ENCODE measurements at regions not wholly inside any gene's neighbourhood (a gene's known extent, or its start where the extent isn't known, plus 50 kb on each side); places are given as distances from the start of the nearest gene placed in this dataset.

GRCh38 chr10:131656009-131656408 lies 244.8 kb upstream of the PPP2R2D start:
- H3K9me3 ChIP-seq (ENCODE audit: control insufficient read depth, low read depth, low read length): no peaks in the 10 kb centered on the region
- no CpG with 5 or more reads among the region's 7 CpGs for WGBS (ENCODE audit: insufficient coverage, low lambda C conversion rate)
- no peak for DNase-seq
- H3K4me1 ChIP-seq (ENCODE audit: control insufficient read depth, insufficient read depth, low read length): no peaks in the 10 kb centered on the region
- H3K27me3 ChIP-seq (ENCODE audit: control insufficient read depth, insufficient read depth, low read length): peaks cover 19% of the 10 kb centered on the region
- no peak overlapping the region for H3K27ac ChIP-seq (ENCODE audit: low read length)
- no peaks in the 10 kb centered on the region for H3K36me3 ChIP-seq (ENCODE audit: control insufficient read depth, insufficient read depth, low read length)
- H3K4me3 ChIP-seq (ENCODE audit: low read length): no peak overlapping the region

- Histone ChIP-seq H3K27ac (ENCODE audit: low read length) (no peak overlapping the region), H3K4me3 (ENCODE audit: low read length) (no peak overlapping the region), H3K9me3 (ENCODE audit: control insufficient read depth, low read depth, low read length) (no peaks in the 10 kb centered on the region), H3K27me3 (ENCODE audit: control insufficient read depth, insufficient read depth, low read length) (peaks cover 19% of the 10 kb centered on the region), H3K36me3 (ENCODE audit: control insufficient read depth, insufficient read depth, low read length) (no peaks in the 10 kb centered on the region), H3K4me1 (ENCODE audit: control insufficient read depth, insufficient read depth, low read length) (no peaks in the 10 kb centered on the region)
- DNase-seq: no peak
- WGBS (ENCODE audit: insufficient coverage, low lambda C conversion rate): no CpG with 5 or more reads among the region's 9 CpGs
Observed at GRCh38 chr10:131656431-131656841, 244.4 kb upstream of the PPP2R2D start.

GRCh38 chr10:131657318-131657984 lies 243.4 kb upstream of the PPP2R2D start:
- Histone ChIP-seq H3K4me3 (ENCODE audit: low read length) (no peak overlapping the region), H3K27me3 (ENCODE audit: control insufficient read depth, insufficient read depth, low read length) (peaks cover 9% of the 10 kb centered on the region), H3K27ac (ENCODE audit: low read length) (no peak overlapping the region), H3K36me3 (ENCODE audit: control insufficient read depth, insufficient read depth, low read length) (no peaks in the 10 kb centered on the region), H3K9me3 (ENCODE audit: control insufficient read depth, low read depth, low read length) (no peaks in the 10 kb centered on the region), H3K4me1 (ENCODE audit: control insufficient read depth, insufficient read depth, low read length) (no peaks in the 10 kb centered on the region)
- no peak for DNase-seq
- no CpG with 5 or more reads among the region's 16 CpGs for WGBS (ENCODE audit: insufficient coverage, low lambda C conversion rate)

- DNase-seq: no peak
- Histone ChIP-seq H3K4me3 (ENCODE audit: low read length) (no peak overlapping the region), H3K27me3 (ENCODE audit: control insufficient read depth, insufficient read depth, low read length) (peaks cover 4% of the 10 kb centered on the region), H3K4me1 (ENCODE audit: control insufficient read depth, insufficient read depth, low read length) (no peaks in the 10 kb centered on the region), H3K36me3 (ENCODE audit: control insufficient read depth, insufficient read depth, low read length) (no peaks in the 10 kb centered on the region), H3K9me3 (ENCODE audit: control insufficient read depth, low read depth, low read length) (no peaks in the 10 kb centered on the region), H3K27ac (ENCODE audit: low read length) (no peak overlapping the region)
- no CpG with 5 or more reads among the region's 9 CpGs for WGBS (ENCODE audit: insufficient coverage, low lambda C conversion rate)
Observed at GRCh38 chr10:131657985-131658330, 242.8 kb upstream of the PPP2R2D start.

DNA sequence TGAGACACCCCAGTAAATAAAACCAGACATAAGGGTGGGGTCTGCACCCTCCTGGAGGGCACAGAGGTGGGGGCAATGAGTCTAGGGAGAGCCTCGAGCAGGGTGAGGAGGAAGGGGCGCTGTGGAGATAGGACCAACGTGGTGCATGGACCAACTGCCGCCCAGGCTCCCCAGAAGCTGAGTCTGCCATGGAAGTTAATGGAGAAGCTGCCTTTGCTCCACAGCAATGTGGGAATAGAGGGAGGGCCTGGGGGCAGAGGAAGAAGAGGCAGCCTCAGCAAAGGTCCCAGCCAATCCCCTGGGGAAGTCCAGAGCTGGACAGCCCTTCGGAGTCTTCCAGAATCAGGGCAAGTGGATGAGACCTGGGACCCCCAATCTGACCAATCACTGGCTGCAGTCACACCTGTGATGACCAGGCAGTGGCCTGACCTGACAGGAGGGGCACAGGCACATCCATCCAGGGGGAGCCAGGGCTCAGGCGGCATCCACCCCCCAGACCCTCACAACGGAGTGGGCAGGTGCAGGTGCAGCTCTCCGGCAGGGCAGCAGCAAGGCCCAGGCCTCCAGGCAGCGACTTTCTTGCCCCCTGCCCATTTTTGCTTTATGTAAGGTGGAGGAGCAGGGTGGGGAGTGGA lies 242.2 kb upstream of the PPP2R2D start:
- Histone ChIP-seq H3K36me3 (ENCODE audit: control insufficient read depth, insufficient read depth, low read length) (no peaks in the 10 kb centered on the region), H3K27me3 (ENCODE audit: control insufficient read depth, insufficient read depth, low read length) (no peaks in the 10 kb centered on the region), H3K27ac (ENCODE audit: low read length) (no peak overlapping the region), H3K9me3 (ENCODE audit: control insufficient read depth, low read depth, low read length) (no peaks in the 10 kb centered on the region), H3K4me1 (ENCODE audit: control insufficient read depth, insufficient read depth, low read length) (no peaks in the 10 kb centered on the region), H3K4me3 (ENCODE audit: low read length) (no peak overlapping the region)
- no peak for DNase-seq
- no CpG with 5 or more reads among the region's 9 CpGs for WGBS (ENCODE audit: insufficient coverage, low lambda C conversion rate)

DNA sequence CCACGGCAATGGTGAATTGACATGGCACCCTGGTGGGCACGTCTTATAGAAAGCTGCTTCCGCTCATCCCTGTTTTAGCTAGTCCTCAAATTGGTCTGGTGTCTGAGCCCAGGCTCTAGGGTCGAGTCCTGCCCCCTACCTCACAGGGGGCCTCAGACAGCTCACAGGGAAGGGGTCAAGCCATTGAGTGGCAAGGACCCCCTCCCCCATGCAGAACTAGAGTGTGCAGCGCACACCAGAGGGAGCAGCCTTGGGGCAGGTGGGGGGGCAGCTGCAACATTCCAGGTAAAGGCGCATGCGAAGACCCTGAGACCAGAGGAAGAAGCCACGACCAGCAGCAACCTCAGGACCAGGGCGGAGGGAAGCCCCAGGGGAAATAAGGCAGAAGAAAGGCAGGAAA lies 240.4 kb upstream of the PPP2R2D start:
- no peak for DNase-seq
- Histone ChIP-seq H3K4me1 (ENCODE audit: control insufficient read depth, insufficient read depth, low read length) (no peaks in the 10 kb centered on the region), H3K36me3 (ENCODE audit: control insufficient read depth, insufficient read depth, low read length) (no peaks in the 10 kb centered on the region), H3K9me3 (ENCODE audit: control insufficient read depth, low read depth, low read length) (no peaks in the 10 kb centered on the region), H3K4me3 (ENCODE audit: low read length) (no peak overlapping the region), H3K27ac (ENCODE audit: low read length) (no peak overlapping the region), H3K27me3 (ENCODE audit: control insufficient read depth, insufficient read depth, low read length) (no peaks in the 10 kb centered on the region)
- no CpG with 5 or more reads among the region's 9 CpGs for WGBS (ENCODE audit: insufficient coverage, low lambda C conversion rate)

DNA sequence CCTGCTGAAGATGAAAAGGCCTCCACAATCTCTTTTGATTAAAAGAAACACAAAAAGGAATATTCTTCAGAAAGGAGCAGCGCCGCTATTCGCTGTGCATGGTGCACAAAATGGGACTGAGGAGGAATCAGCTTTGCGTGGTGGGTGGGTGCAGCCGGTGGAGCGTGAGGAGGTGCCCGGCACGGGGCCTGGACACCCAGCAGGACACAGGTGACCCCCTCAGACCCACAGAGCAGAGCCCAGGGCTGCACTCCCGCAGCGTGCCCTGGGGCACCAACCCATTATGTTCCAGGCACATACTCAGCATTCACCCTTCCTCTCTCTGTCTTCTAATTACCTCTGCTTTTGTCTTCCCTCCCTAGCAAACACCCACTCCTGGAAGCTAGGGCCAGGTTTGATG lies 238.0 kb upstream of the PPP2R2D start:
- H3K4me3 ChIP-seq (ENCODE audit: low read length): no peak overlapping the region
- H3K27me3 ChIP-seq (ENCODE audit: control insufficient read depth, insufficient read depth, low read length): no peaks in the 10 kb centered on the region
- H3K36me3 ChIP-seq (ENCODE audit: control insufficient read depth, insufficient read depth, low read length): no peaks in the 10 kb centered on the region
- DNase-seq: no peak
- H3K9me3 ChIP-seq (ENCODE audit: control insufficient read depth, low read depth, low read length): no peaks in the 10 kb centered on the region
- H3K4me1 ChIP-seq (ENCODE audit: control insufficient read depth, insufficient read depth, low read length): no peaks in the 10 kb centered on the region
- 100% methylated on average over 2 of the region's 10 CpGs for WGBS (ENCODE audit: insufficient coverage, low lambda C conversion rate)
- no peak overlapping the region for H3K27ac ChIP-seq (ENCODE audit: low read length)

DNA sequence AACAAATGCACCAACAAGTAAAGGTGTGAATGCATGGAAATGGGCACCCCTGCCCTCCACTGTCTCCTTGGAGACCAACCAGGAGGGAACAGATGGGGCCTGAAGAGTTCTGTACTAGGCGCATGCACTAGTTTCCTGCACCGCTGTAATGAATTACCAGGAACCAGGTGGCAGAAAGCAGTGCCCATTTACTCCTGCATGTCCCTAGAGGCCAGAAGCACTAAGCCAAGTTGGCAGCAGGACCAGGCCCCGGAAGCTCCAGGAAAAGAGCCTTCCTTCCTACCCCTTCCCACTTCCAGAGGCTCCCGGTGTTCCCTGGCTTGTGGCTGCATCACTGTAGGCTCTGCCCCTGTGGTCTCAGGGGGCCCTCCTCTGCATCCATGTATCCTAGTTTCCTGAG lies 237.5 kb upstream of the PPP2R2D start:
- H3K9me3 ChIP-seq (ENCODE audit: control insufficient read depth, low read depth, low read length): no peaks in the 10 kb centered on the region
- H3K36me3 ChIP-seq (ENCODE audit: control insufficient read depth, insufficient read depth, low read length): no peaks in the 10 kb centered on the region
- 100% methylated on average over 1 of the region's 4 CpGs for WGBS (ENCODE audit: insufficient coverage, low lambda C conversion rate)
- no peaks in the 10 kb centered on the region for H3K4me1 ChIP-seq (ENCODE audit: control insufficient read depth, insufficient read depth, low read length)
- H3K4me3 ChIP-seq (ENCODE audit: low read length): no peak overlapping the region
- H3K27ac ChIP-seq (ENCODE audit: low read length): no peak overlapping the region
- no peak for DNase-seq
- no peaks in the 10 kb centered on the region for H3K27me3 ChIP-seq (ENCODE audit: control insufficient read depth, insufficient read depth, low read length)

- no CpG with 5 or more reads among the region's 3 CpGs for WGBS (ENCODE audit: insufficient coverage, low lambda C conversion rate)
- Histone ChIP-seq H3K36me3 (ENCODE audit: control insufficient read depth, insufficient read depth, low read length) (no peaks in the 10 kb centered on the region), H3K9me3 (ENCODE audit: control insufficient read depth, low read depth, low read length) (no peaks in the 10 kb centered on the region), H3K4me1 (ENCODE audit: control insufficient read depth, insufficient read depth, low read length) (no peaks in the 10 kb centered on the region), H3K4me3 (ENCODE audit: low read length) (no peak overlapping the region), H3K27me3 (ENCODE audit: control insufficient read depth, insufficient read depth, low read length) (no peaks in the 10 kb centered on the region), H3K27ac (ENCODE audit: low read length) (no peak overlapping the region)
- DNase-seq: no peak
Observed at GRCh38 chr10:131666091-131666490, 234.7 kb upstream of the PPP2R2D start.

DNA sequence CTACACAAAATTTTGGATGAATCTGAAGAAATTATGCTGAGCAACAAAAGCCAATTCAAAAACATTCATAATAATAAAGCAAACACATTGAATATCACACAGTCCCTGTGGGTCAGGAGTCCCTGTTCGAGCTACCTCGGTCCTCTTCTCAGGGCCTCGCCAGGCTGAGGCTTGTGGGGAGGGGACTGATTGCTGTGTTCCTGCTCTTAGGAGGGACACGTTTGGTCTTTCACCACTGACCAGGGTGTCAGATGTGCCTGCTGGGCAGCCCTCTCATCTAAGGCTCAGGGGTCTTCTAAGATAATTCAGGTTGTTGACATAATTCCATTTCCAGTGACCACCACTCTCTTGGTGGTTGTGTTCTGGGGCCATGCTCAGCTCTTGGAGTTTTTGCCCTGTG lies 233.8 kb upstream of the PPP2R2D start:
- Histone ChIP-seq H3K36me3 (ENCODE audit: control insufficient read depth, insufficient read depth, low read length) (no peaks in the 10 kb centered on the region), H3K9me3 (ENCODE audit: control insufficient read depth, low read depth, low read length) (no peaks in the 10 kb centered on the region), H3K4me3 (ENCODE audit: low read length) (no peak overlapping the region), H3K27me3 (ENCODE audit: control insufficient read depth, insufficient read depth, low read length) (no peaks in the 10 kb centered on the region), H3K27ac (ENCODE audit: low read length) (no peak overlapping the region), H3K4me1 (ENCODE audit: control insufficient read depth, insufficient read depth, low read length) (no peaks in the 10 kb centered on the region)
- no peak for DNase-seq
- WGBS (ENCODE audit: insufficient coverage, low lambda C conversion rate): no CpG with 5 or more reads among the region's 4 CpGs

DNA sequence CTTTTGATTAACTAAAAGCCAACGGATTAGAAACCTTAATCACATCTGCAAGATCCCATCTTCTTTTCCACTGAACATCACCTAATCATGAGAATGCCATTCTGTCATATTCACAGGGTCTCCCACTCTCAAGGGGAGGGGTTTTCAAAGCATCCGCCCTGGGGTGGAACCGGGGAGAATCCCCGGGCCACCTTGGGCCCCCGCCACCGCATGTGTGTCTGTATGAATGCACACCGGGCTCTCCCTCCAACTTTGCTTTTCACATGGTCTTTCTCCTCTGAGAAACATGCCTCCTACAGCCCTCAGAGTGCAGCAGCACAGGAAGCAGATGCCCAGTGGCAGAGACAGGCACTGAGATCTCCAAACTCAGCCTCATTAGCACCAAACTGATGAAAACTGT lies 233.2 kb upstream of the PPP2R2D start:
- H3K4me3 ChIP-seq (ENCODE audit: low read length): no peak overlapping the region
- WGBS (ENCODE audit: insufficient coverage, low lambda C conversion rate): no CpG with 5 or more reads among the region's 7 CpGs
- H3K27me3 ChIP-seq (ENCODE audit: control insufficient read depth, insufficient read depth, low read length): no peaks in the 10 kb centered on the region
- DNase-seq: no peak
- H3K36me3 ChIP-seq (ENCODE audit: control insufficient read depth, insufficient read depth, low read length): no peaks in the 10 kb centered on the region
- no peaks in the 10 kb centered on the region for H3K9me3 ChIP-seq (ENCODE audit: control insufficient read depth, low read depth, low read length)
- no peak overlapping the region for H3K27ac ChIP-seq (ENCODE audit: low read length)
- no peaks in the 10 kb centered on the region for H3K4me1 ChIP-seq (ENCODE audit: control insufficient read depth, insufficient read depth, low read length)

All from large intestine (tissue), 3 donors.